CD1c-positive myeloid dendritic cell (primary cell): ENCODE measurements at regions not wholly inside any gene's neighbourhood (a gene's known extent, or its start where the extent isn't known, plus 50 kb on each side); places are given as distances from the start of the nearest gene placed in this dataset.
A peak's percentile ranks its signal among the peaks of the same experiment; 100 is the strongest.
"Not testable (repeated sequence)": the region's sequence is repeated elsewhere in the genome, so short reads cannot be mapped to it uniquely, and the experiment has no call there.

Experiments used
- DNase-seq: peaks from one replicate; pipeline ENCODE4 v3.0.0-alpha.2; 2016; ENCODE audit errors: extremely low spot score

DNA sequence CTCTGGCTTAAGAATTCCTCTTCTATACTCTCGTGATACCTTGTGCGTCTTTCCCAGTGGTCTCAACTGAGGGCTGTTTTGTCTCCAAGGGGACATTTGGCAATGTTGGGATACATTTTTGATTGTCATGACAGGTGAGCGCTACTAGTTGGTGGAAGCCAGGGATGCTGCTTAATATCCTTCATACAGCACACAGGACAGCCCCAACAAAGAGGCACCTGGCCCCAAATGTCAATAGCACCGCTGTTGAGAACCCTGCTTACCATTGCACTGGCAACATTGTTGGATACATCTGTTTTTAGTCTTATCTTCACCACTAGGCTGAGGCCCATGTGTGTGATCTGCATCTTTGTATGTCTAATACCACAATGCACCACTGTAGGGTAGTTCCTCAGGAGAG is 114.1 kb downstream of the C9orf152 start:
- DNase-seq = no peak

GRCh38 chr9:110095161-110095595 is 112.8 kb downstream of the C9orf152 start:
- DNase-seq = no peak

DNA sequence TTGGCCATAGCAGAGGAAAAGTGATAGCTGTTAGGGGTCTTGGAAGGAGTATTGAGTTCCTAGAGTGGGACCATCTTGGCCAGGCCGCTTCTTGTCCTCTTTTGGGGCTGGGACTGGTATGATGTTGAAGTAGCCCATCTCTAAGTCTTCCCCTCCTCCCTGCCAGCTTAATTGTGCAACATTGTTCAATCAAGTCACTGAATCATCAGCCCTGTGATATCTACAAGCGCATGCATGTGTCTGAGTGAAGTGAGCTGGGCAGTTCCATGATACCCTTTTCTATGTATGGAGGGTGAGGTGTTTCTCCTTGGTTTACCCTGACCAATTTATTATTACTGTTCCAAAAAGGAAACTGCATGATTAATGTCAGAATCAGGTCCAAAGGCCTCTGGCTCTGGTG is 112.2 kb downstream of the C9orf152 start:
- DNase-seq = no peak

DNA sequence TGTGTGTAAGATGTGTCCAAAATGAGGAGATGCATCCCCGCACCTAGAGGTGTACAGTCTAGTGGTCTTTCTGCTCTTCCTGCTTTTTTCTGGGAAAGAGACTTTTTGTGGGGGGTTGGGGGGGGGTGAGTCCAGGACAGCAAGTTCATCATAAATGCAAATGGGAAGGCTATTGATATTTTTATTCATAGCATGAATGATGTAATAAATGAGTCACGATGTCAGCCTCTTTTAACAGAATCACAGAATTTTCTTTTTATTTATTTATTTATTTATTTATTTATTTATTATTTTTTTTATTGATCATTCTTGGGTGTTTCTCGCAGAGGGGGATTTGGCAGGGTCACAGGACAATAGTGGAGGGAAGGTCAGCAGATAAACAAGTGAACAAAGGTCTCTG is 111.3 kb downstream of the C9orf152 start:
- DNase-seq = not testable (repeated sequence)

DNA sequence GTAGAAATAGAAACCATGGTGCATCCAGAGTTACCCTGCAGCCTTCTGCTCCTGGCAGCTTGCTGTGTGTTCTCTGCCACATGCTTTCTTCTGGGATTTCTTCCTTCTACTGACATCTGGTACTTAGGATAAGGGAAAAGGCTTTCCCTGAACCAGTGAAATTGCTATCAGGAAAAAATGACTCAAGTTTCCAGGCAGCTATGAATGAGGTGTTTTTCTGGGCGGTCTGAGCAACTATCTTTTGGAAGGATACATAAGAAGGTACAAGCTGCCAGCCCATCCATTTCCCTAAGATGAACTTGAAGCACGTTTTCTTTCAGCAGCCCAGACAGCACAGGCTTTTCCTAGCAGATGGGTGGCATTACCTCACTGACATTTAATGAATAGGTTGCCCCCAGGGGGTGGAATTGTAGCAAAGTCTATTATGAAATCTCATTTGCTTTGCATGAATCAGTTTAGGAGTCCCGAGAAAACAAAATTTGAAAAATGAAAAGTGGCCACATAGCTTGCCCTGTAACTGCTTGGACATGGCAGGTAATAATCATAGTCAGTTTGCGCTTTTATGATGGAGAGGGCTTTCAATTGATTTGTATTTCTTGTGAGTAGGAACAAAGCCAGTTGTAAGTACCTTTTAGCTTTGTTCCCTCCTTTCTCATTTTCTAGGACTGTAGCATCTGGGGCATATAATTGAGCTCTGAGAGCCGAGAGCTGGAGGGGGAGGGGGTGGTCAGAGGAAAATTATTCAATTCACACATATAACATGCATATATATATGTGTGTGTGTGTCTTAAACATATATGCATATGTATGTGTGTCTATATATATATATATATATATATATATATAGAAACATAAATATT is 108.5 kb downstream of the C9orf152 start:
- no peak for DNase-seq

DNA sequence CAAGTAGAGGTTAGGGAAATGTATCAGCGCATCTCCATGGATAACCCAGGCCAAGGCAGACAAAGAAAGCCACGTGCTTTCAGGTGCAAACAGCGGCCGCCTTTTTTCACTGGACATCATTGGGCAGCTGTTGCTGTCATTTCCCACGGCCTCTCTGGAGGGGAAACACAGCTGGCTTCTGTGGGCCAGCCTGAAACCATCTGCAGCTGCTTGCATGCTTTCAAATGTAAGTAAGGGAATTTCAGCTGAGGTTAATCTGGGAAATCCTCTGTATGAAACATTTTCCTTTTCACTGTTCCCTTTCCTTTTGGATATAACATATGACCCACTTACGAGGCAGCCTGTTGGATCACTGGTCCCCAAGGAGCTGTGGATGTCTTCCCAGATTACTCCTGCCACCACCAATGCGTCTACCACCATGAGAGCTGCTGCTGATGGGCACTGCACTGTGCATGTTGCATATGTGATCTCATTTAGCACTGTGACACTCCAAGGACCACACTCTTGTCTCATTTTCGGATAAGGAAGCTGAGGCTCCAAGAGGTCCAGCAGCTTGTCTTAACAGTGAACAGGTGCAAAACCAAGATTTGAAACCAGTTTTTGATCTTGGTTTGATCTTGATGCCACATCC is 106.3 kb downstream of the C9orf152 start:
- DNase-seq = no peak

DNA sequence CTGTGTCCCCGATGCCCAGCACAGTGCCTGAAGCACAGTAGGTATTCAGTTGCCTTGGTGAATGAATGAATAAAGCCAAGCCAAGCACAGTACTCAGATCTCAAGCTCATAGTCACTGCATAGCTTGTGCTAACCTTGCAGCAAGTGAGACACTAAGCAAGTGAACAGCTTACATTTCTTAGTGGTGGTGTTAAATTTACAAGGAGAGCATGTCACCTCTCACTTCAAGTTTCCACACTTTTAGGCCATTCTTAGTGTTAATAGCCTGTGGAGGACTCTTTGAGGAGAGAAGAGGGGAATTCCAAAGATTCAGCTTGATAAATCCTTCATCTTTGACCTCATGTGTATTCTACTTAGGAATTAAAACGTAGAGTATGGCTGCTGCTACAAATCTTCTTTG is 104.7 kb downstream of the C9orf152 start:
- no peak for DNase-seq

- no peak for DNase-seq
Observed at GRCh38 chr9:110104261-110104809, 103.6 kb downstream of the C9orf152 start.

GRCh38 chr9:110105107-110105506 is 102.9 kb downstream of the C9orf152 start:
- DNase-seq = no peak

GRCh38 chr9:110106661-110107060 is 101.3 kb downstream of the C9orf152 start:
- no peak for DNase-seq

GRCh38 chr9:110109333-110110092 is 98.4 kb downstream of the C9orf152 start:
- DNase-seq = no peak

GRCh38 chr9:110110154-110110553 is 97.8 kb downstream of the C9orf152 start:
- DNase-seq = no peak

DNA sequence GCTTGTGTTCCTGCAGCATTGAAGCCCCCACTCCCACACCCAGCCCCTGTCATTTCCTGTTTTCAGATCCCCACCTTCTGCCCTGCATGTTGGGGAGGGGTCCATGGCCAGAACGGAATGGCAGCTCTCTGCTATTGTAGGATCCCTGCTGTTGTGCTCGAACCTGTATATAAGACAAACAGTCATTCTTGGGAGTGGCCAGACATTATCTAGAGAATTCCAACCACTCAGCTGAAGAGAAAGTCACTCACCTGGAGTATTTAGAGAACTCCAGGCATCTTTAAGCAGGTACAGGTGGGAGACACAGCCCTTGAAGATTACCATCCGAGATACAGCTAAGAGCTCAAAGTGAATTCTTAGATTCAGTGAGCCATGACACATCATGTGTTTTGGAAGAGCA is 96.1 kb downstream of the C9orf152 start:
- DNase-seq = no peak

GRCh38 chr9:110112792-110113191 is 95.2 kb downstream of the C9orf152 start:
- no peak for DNase-seq

GRCh38 chr9:110114086-110114858 is 93.7 kb downstream of the C9orf152 start:
- no peak for DNase-seq

DNA sequence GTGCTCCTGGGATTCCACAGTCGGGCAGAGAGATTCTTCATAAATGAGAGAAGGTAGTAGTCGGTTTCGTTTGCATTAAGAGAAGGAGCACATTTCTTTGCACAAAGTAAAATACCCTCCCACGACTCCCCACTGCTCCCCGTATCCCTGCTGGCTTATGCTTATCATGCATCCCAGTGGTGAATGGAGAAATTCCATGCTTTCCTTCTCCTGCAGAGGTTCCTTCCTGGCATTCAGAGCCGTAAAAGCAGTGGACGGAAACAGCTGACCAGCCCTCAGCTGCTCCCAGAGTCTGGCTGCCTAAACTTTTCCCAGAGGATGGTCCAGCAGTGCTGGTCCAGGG is 93.1 kb downstream of the C9orf152 start:
- no peak for DNase-seq

DNA sequence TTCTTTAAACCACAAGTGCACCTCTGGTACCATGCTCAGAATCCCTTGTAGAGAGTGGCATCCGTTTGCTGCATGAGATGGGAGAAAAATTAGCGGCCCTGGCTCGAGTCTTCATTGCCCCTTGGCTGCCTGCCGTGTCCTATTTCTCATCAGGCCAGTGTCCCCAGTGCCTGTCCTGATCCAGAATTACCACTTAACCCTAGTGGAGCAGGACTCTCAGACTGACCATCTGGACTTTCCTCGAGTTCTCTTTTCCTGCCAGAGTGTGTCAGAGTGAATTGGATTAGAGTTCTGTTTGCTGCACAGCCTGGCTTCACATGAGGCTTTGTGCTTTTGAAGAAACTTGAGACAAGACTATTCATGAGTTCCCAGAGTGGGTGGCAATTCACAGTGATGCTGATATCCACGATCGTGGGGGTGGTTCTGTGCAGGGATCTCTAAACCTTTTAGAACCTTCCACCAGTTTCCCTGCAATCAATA is 92.6 kb downstream of the C9orf152 start:
- no peak for DNase-seq

DNA sequence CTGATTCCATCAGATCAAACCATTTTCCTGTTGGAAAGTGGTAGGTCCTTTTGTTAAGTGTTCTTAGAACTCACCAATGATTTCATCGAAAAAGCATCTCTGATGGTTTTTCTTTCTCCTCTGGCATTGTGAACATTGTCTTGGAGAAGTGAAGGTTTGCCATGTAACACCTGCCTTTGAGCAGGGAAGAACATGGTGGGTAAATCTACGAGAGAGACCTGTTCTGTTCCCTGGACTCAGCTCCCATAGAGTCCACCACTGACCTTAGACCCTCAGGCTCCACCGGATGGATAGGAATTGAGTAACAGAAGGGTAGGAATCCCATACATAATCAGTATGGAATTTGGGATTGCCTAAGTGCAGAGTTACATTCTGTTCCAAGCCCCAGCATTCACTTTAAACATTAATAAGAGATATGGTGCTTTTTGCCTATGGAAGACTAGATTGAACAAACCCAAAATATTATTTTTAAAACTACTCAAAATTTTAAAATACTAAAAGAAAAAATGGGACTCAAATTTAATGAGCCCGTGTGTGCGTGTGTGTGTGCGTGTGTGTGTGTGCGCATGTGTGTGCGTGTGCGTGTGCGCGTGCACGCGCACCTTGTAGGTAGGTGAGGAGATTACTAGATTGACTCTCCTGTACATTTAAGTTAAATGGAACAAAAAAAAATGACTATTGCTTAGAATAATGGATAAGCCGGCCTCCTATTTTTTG is 92.0 kb downstream of the C9orf152 start:
- no peak for DNase-seq

DNA sequence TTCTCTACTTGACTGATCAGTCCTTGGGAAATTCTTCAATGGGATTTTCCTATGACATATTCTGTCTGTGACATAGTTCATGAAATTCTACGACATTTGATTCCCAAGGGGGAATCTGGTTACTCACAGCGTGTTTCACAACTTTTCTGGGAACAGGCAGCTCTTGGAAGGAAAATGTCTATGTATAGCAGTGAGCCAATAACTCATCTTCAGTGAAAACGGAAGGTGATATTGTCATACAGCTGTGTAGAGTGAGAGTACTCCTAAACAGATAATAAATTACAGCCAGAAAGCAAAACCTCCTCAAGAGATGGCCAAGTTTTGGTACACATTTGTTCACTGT is 91.4 kb downstream of the C9orf152 start:
- DNase-seq = peak; percentile 6

DNA sequence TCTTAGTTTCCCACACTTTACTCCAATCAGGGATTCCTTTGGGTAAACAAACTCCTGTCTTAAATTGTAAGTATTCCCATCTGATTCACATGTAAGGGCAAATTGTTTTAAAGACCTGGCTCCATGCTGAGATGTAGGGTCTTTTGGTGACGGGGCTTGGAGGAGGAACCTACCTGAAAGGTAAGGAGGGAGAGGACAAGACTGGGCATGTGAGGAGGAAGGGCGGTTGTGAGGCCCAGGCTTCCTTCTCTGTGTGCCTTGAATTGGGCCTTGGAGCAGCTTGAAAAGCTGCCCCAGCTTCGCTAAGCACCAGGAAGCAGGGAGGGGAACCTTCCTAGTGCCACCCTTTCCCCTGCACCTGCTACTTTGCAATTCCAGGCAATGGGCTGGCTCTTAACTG is 86.8 kb downstream of the C9orf152 start:
- no peak for DNase-seq
